Activated T-cell treated with anti-CD3 and anti-CD28 coated beads, Interleukin-2, amount 50 U/mL, for 72 hours (primary cell): ENCODE measurements at regions not wholly inside any gene's neighbourhood (a gene's known extent, or its start where the extent isn't known, plus 50 kb on each side); places are given as distances from the start of the nearest gene placed in this dataset.

Experiments used
- ATAC-seq, 2 donors: fragments of 150-1000 bp; cut with Tn5 transposase; replicated peaks in 1 of 2; 2 replicates each; pipeline ENCODE4 v1.10.0; 2021; ENCODE audit warnings: moderate library complexity in 2 of 2, mild to moderate bottlenecking in 1 of 2
- DNase-seq, 2 donors: peaks; one replicate each; pipeline ENCODE4 v3.0.0; 2021 to 2022; ENCODE audit warnings: mixed read lengths in 1 of 2
- H3K27ac Mint-ChIP-seq: one replicate; pipeline ENCODE4 v1.8.0; 2022; ENCODE audit warnings: mild to moderate bottlenecking, moderate library complexity, mixed read lengths
- H3K27me3 Mint-ChIP-seq: one replicate; pipeline ENCODE4 v1.8.0; 2022; ENCODE audit warnings: low read depth, mixed read lengths
- H3K36me3 Mint-ChIP-seq, 2 donors: one replicate each; pipeline ENCODE4 v1.8.0; 2022; ENCODE audit warnings: mixed read lengths in 2 of 2, mild to moderate bottlenecking in 1 of 2; ENCODE audit not compliant: insufficient read depth in 2 of 2
- H3K4me1 Mint-ChIP-seq: one replicate; pipeline ENCODE4 v1.8.0; 2022; ENCODE audit warnings: low read depth, mixed read lengths
- H3K4me3 Mint-ChIP-seq, 2 donors: one replicate each; pipeline ENCODE4 v1.8.0; 2022; ENCODE audit warnings: mild to moderate bottlenecking in 2 of 2, mixed read lengths in 2 of 2, moderate library complexity in 2 of 2
- H3K9me3 Mint-ChIP-seq, 2 donors: one replicate each; pipeline ENCODE4 v1.8.0; 2022; ENCODE audit warnings: mixed read lengths in 2 of 2

DNA sequence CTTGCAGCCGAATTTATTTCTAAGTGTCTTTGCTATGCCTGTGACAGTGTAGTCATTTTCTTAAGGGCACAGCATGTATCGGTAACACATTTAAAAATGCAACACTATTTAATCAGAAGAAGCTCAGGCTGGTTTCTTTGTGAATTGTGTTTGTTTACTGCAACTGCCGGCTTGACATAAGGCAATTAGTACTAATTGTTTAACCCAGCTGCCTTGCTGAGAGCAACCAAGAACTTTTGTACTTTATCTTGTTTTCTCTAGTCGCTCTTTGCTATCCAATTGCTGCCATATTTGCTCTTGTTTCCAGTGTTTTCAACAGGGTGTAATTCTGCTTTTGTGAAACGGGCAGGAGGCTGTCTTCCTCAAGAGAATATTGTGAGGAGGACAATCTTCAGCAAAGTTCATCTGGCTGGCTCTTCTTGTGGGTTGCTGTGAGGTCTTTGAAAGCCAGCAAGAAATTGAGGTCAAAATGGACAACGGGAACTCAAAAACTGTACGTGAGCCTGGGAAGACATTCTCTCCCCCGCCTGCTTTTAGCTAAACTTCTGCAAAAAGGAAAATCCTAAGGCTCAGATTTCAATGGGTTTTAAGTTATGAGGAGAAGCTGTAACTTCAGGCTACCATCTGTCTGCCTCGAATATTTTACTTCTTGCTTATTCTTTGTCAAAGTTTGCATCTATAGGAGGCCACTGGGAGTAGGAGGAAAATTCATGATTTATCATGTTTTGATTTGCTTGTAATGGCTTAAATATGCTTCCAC lies 75.8 kb upstream of the TSHZ3 start:
- DNase-seq = no peak
- Mint-ChIP-seq H3K36me3 (no peaks in the 10 kb centered on the region), H3K4me3 (no peak overlapping the region), H3K27ac (no peak overlapping the region), H3K27me3 (peaks cover 12% of the 10 kb centered on the region), H3K9me3 (no peaks in the 10 kb centered on the region), H3K4me1 (no peaks in the 10 kb centered on the region)
- ATAC-seq = no peak

- H3K4me3 Mint-ChIP-seq = no peak overlapping the region
- DNase-seq (no peak), ATAC-seq (no peak)
- H3K9me3 Mint-ChIP-seq = no peaks in the 10 kb centered on the region
- H3K4me1 Mint-ChIP-seq = no peaks in the 10 kb centered on the region
- no peaks in the 10 kb centered on the region for H3K36me3 Mint-ChIP-seq
- no peak overlapping the region for H3K27ac Mint-ChIP-seq
- H3K27me3 Mint-ChIP-seq = peaks cover 12% of the 10 kb centered on the region
These were observed 78.6 kb upstream of the TSHZ3 start for GRCh38 chr19:31427857-31428256.

DNA sequence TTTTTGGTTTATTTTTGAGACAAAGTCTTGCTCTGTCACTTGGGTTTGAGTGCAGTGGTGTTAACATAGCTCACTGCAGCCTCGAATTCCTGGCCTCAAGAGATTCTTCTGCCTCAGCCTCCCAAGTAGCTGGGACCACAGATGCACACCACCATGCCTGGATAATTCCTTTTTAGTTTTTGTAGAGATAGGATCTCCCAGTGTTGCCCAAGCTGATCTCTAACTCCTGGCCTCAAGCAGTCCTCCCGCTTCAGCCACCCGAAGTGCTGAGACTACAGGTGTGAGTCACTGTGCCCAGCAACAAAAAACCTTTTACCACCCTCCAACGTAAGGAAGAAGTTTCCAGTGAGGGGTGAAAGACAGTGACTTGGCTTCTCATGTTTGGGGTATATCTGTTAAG lies 81.1 kb upstream of the TSHZ3 start:
- Mint-ChIP-seq H3K9me3 (peaks cover 2 to 5% of the 10 kb centered on the region in 2 donors), H3K36me3 (no peaks in the 10 kb centered on the region), H3K27me3 (peaks cover 7% of the 10 kb centered on the region), H3K4me3 (no peak overlapping the region), H3K4me1 (no peaks in the 10 kb centered on the region), H3K27ac (no peak overlapping the region)
- DNase-seq (no peak), ATAC-seq (no peak)

- no peak overlapping the region for H3K4me3 Mint-ChIP-seq
- H3K9me3 Mint-ChIP-seq = peaks cover 4 to 7% of the 10 kb centered on the region in 2 donors
- DNase-seq = no peak
- no peaks in the 10 kb centered on the region for H3K36me3 Mint-ChIP-seq
- H3K27me3 Mint-ChIP-seq = peaks cover 1% of the 10 kb centered on the region
- ATAC-seq = no peak
- no peaks in the 10 kb centered on the region for H3K4me1 Mint-ChIP-seq
- H3K27ac Mint-ChIP-seq = no peak overlapping the region
These were observed 83.1 kb upstream of the TSHZ3 start for GRCh38 chr19:31432201-31432810.

DNA sequence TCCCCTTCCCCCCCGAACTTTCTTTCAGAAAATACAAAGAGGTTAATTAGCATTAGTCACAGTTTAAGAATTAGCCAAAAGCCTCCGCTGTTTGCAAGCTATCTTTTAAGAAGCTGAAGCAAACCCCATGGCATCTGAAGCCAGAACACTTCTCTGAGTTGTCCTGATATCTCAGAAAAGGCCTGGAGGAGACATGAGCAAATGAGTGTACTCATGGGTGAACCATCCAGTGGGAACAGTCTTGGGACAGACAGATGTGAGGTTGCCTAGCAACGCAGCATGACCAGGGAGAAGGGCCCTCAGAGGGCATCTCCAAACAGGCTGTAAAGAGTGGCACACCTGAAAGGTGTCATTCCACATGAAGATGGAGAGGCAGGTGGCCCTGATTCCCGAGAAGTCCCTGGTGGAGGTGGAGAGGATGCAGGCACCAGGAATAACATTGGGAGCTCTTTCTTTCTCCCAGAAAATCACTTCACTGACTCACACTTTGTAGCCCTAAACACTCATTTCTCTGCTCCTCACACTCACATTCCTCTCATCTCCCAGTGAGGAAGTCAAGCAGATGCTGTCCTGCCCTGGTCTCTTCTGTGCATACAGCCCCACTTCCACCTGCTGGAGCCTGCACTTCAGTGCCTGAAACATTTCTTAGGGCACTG lies 87.0 kb upstream of the TSHZ3 start:
- H3K27ac Mint-ChIP-seq = no peak overlapping the region
- no peak overlapping the region for H3K4me3 Mint-ChIP-seq
- peaks cover 7% of the 10 kb centered on the region for H3K27me3 Mint-ChIP-seq
- no peaks in the 10 kb centered on the region for H3K36me3 Mint-ChIP-seq
- ATAC-seq (no peak), DNase-seq (no peak)
- H3K4me1 Mint-ChIP-seq = no peaks in the 10 kb centered on the region
- peaks cover 4 to 7% of the 10 kb centered on the region in 2 donors for H3K9me3 Mint-ChIP-seq

DNA sequence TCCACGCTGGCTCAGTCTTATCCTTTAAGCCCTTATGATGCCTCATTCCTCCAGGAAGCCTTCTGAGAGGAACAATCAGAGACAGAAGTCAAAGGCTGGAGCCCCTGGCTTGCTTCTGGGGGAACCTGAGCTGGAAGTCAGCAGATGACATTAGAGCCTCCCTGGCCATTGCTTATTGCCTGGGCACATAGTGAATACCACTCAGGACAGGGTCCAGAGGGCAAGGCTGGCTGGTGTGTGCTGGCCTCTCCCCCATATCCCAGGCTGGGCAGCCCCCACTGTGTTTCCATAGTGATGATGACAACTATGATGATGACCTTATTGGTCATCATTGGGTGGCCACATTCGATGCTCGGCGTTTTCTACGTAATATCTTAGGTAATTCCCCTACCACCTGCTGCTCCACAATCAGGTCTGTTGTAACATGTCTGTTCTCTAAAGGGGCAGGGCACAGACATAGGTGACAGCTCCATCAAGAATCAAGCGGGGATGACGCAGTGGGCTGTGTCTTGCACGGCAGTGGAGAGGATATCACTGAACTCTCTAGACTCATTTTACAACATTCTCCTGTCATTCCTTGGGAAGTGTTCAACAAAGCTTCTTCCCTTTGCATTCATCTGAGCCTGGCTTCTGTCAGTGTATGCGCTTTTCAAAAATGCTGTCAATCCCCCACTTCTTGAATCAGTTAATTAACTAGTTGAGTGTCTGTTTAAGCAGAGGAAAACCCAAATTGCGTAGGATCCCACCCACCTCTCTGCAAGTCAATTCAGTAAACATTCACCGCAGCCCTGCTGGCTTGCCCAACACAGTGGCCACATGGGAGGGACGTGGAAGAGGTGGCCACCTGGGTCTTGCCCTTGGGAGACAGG lies 89.4 kb upstream of the TSHZ3 start:
- H3K27me3 Mint-ChIP-seq = peaks cover 12% of the 10 kb centered on the region
- H3K9me3 Mint-ChIP-seq = peaks cover 4% of the 10 kb centered on the region in 2 donors
- no peaks in the 10 kb centered on the region for H3K36me3 Mint-ChIP-seq
- no peak for ATAC-seq
- H3K4me3 Mint-ChIP-seq = no peak overlapping the region
- no peak for DNase-seq
- H3K4me1 Mint-ChIP-seq = no peaks in the 10 kb centered on the region
- no peak overlapping the region for H3K27ac Mint-ChIP-seq

GRCh38 chr19:31439270-31439573 lies 90.0 kb upstream of the TSHZ3 start:
- H3K9me3 Mint-ChIP-seq = peaks cover 4% of the 10 kb centered on the region in 2 donors
- ATAC-seq (no peak), DNase-seq (no peak)
- no peaks in the 10 kb centered on the region for H3K4me1 Mint-ChIP-seq
- no peak overlapping the region for H3K27ac Mint-ChIP-seq
- no peak overlapping the region for H3K4me3 Mint-ChIP-seq
- H3K36me3 Mint-ChIP-seq = no peaks in the 10 kb centered on the region
- peaks cover 12% of the 10 kb centered on the region for H3K27me3 Mint-ChIP-seq

- Mint-ChIP-seq H3K27ac (no peak overlapping the region), H3K4me1 (no peaks in the 10 kb centered on the region), H3K4me3 (no peak overlapping the region), H3K9me3 (no peaks in the 10 kb centered on the region), H3K27me3 (peaks cover 12% of the 10 kb centered on the region), H3K36me3 (no peaks in the 10 kb centered on the region)
- ATAC-seq (no peak), DNase-seq (no peak)
These were observed 95.7 kb upstream of the TSHZ3 start for GRCh38 chr19:31444931-31445330.

DNA sequence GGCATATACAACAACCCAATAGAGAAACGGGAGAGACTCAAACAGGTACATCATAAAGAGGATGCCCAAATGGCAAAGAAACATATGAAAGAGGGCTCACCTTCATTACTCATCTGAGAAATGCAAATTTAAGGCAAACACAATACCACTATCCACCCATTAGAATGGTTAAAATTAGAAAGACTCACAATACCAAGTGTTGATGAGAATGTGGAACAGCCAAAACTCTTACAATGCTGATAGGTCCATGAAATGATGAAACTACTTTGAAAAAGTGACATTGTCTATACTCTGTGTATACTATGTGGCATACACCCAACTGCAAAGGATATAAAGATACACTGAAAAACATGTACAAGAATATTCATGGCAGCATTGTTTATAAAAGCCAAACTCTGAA lies 96.2 kb upstream of the TSHZ3 start:
- H3K36me3 Mint-ChIP-seq = no peaks in the 10 kb centered on the region
- peaks cover 12% of the 10 kb centered on the region for H3K27me3 Mint-ChIP-seq
- H3K9me3 Mint-ChIP-seq = no peaks in the 10 kb centered on the region
- no peak overlapping the region for H3K27ac Mint-ChIP-seq
- no peak for DNase-seq
- H3K4me3 Mint-ChIP-seq = no peak overlapping the region
- ATAC-seq = no peak
- no peaks in the 10 kb centered on the region for H3K4me1 Mint-ChIP-seq

GRCh38 chr19:31448221-31448657 lies 99.0 kb upstream of the TSHZ3 start:
- Mint-ChIP-seq H3K4me3 (no peak overlapping the region), H3K27ac (no peak overlapping the region), H3K9me3 (no peaks in the 10 kb centered on the region), H3K4me1 (no peaks in the 10 kb centered on the region), H3K36me3 (no peaks in the 10 kb centered on the region), H3K27me3 (no peaks in the 10 kb centered on the region)
- no peak for DNase-seq
- ATAC-seq = no peak

GRCh38 chr19:31449379-31449778 lies 100.1 kb upstream of the TSHZ3 start:
- no peaks in the 10 kb centered on the region for H3K27me3 Mint-ChIP-seq
- H3K4me3 Mint-ChIP-seq = no peak overlapping the region
- no peak overlapping the region for H3K27ac Mint-ChIP-seq
- no peaks in the 10 kb centered on the region for H3K4me1 Mint-ChIP-seq
- H3K36me3 Mint-ChIP-seq = no peaks in the 10 kb centered on the region
- DNase-seq (no peak), ATAC-seq (no peak)
- no peaks in the 10 kb centered on the region for H3K9me3 Mint-ChIP-seq

DNA sequence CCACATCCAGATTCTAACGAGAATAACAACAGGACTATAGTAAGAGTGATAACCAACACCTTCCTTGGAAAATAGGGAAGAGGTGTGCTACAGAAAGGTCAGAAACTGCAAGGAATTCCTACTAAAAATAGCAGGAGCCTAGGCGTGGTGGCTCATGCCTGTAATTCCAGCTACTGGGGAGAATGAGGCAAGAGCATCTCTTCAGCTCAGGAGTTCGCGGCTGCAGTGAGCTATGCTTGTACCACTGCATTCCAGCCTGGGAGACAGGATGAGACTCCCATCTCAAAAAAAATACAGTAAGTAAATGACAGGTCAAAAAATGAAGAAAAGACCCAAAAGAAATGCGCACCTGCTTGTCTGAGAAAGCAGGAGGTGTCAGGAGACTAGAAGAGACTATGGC lies 101.5 kb upstream of the TSHZ3 start:
- Mint-ChIP-seq H3K9me3 (no peaks in the 10 kb centered on the region), H3K27me3 (no peaks in the 10 kb centered on the region), H3K36me3 (no peaks in the 10 kb centered on the region), H3K4me1 (no peaks in the 10 kb centered on the region), H3K4me3 (no peak overlapping the region), H3K27ac (no peak overlapping the region)
- ATAC-seq (no peak), DNase-seq (no peak)

GRCh38 chr19:31451686-31452330 lies 102.6 kb upstream of the TSHZ3 start:
- no peak overlapping the region for H3K4me3 Mint-ChIP-seq
- H3K36me3 Mint-ChIP-seq = no peaks in the 10 kb centered on the region
- no peaks in the 10 kb centered on the region for H3K27me3 Mint-ChIP-seq
- no peaks in the 10 kb centered on the region for H3K9me3 Mint-ChIP-seq
- no peak for ATAC-seq
- no peak for DNase-seq
- H3K4me1 Mint-ChIP-seq = no peaks in the 10 kb centered on the region
- no peak overlapping the region for H3K27ac Mint-ChIP-seq
